ENCODE measurements at regions not wholly inside any gene's neighbourhood (a gene's known extent, or its start where the extent isn't known, plus 50 kb on each side); places are given as distances from the start of the nearest gene placed in this dataset.

DNA sequence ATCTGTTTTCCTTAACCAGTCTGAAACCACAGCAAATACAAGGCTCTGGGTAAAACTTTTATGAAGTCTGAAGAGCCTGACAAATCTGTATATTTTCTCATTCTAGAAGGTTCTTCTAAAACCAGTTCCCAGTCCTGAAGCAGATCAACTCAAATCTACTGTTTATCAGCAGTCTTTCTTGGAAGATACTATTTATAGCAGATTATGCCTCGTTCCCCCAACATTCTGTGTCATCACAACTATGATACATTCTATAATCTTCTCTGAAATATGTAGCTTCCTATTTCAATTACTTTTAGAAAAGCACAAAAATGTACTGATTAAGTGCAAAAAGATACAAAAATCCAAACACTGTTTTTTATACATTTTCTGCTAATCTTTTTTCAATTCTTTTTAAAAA lies 67.5 kb downstream of the NIBAN1 start:
- peaks cover 4% of the 10 kb centered on the region for H3K4me1 Mint-ChIP-seq (ENCODE audit: unreplicated experiment)

DNA sequence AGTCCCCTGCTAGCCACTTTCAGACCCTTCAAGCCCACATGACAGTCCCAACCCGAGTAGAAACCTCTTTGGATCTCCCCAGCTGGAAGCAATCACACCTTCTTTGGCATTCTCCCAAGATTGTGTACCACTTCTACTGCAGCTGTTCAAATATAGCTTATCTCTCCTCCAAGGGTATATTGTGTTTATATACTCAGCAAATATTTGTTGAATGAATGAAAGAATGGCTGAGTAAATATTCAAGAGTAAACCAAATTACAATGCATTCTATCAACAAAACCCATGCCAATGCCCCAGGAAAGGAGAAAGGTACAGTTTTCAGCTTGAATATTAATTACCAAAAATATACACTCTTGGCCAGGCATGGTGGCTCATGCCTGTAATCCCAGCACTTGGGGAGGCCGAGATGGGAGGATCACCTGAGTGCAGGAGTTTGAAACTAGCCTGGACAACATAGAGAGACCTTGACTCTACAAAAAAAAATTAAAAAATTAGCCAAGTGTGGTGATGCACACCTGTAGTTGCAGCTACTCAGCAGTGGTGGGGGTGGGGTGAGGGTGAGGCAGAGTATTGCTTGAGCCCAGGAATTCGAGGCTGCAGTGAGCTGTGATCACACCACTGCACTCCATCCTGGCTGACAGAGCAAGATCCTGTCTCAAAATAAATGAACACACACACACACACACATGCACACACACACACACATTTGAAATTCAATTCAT lies 68.5 kb downstream of the NIBAN1 start:
- Mint-ChIP-seq H3K4me3 (peak overlapping the region; percentile 40), H3K27ac (peak overlapping the region; percentile 69), H3K36me3 (no peaks in the 10 kb centered on the region), H3K9me3 (no peaks in the 10 kb centered on the region), H3K27me3 (peaks cover 17% of the 10 kb centered on the region), H3K4me1 (ENCODE audit: unreplicated experiment) (peaks cover 4% of the 10 kb centered on the region)
- DNase-seq (ENCODE audit: extremely low spot score, unreplicated experiment): no peak
- TF ChIP-seq, protein P1, sequence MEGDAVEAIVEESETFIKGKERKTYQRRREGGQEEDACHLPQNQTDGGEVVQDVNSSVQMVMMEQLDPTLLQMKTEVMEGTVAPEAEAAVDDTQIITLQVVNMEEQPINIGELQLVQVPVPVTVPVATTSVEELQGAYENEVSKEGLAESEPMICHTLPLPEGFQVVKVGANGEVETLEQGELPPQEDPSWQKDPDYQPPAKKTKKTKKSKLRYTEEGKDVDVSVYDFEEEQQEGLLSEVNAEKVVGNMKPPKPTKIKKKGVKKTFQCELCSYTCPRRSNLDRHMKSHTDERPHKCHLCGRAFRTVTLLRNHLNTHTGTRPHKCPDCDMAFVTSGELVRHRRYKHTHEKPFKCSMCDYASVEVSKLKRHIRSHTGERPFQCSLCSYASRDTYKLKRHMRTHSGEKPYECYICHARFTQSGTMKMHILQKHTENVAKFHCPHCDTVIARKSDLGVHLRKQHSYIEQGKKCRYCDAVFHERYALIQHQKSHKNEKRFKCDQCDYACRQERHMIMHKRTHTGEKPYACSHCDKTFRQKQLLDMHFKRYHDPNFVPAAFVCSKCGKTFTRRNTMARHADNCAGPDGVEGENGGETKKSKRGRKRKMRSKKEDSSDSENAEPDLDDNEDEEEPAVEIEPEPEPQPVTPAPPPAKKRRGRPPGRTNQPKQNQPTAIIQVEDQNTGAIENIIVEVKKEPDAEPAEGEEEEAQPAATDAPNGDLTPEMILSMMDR (conservative IDR thresholded peaks at IDR 0.05): no peak

More for the DNA sequence above, 67.5 kb downstream of the NIBAN1 start:
- Mint-ChIP-seq H3K4me3 (no peak overlapping the region), H3K9me3 (no peaks in the 10 kb centered on the region), H3K36me3 (no peaks in the 10 kb centered on the region), H3K27ac (no peak overlapping the region), H3K27me3 (peaks cover 14% of the 10 kb centered on the region)
- TF ChIP-seq, protein P1 (conservative IDR thresholded peaks at IDR 0.05): no peak
- DNase-seq (ENCODE audit: extremely low spot score, unreplicated experiment): no peak

DNA sequence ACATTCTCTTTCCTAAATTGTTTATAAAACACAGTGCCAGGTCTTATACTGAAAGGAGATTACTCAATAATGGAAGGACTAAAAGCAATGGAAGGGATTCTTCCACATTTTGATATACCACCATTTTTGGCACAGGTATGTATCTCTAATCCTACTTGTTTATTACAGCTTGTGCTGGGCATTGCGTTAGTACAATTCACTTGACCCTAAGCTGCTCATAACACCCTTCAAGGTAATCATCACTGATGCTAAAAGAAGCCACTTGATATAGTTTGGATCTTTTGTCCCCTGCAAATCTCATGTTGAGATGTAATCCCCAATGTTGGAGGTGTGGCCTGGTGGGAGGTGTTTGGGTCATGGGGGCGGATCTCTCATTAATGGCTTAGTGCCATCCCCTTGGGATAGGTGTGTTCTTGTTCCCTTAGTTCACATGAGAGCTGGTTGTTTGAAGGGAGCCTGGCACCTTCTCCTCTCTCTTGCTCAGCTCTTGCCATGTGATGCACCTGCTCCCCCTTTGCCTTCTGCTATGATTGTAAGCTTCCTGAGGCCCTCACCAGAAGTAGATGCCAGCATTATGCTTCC lies 71.1 kb downstream of the NIBAN1 start:
- H3K4me3 Mint-ChIP-seq: no peak overlapping the region
- H3K36me3 Mint-ChIP-seq: no peaks in the 10 kb centered on the region
- H3K9me3 Mint-ChIP-seq: no peaks in the 10 kb centered on the region
- peaks cover 4% of the 10 kb centered on the region for H3K4me1 Mint-ChIP-seq (ENCODE audit: unreplicated experiment)
- no peak for DNase-seq (ENCODE audit: extremely low spot score, unreplicated experiment)
- no peak overlapping the region for H3K27ac Mint-ChIP-seq
- TF ChIP-seq, protein P1 (conservative IDR thresholded peaks at IDR 0.05): no peak
- peaks cover 24% of the 10 kb centered on the region for H3K27me3 Mint-ChIP-seq

DNA sequence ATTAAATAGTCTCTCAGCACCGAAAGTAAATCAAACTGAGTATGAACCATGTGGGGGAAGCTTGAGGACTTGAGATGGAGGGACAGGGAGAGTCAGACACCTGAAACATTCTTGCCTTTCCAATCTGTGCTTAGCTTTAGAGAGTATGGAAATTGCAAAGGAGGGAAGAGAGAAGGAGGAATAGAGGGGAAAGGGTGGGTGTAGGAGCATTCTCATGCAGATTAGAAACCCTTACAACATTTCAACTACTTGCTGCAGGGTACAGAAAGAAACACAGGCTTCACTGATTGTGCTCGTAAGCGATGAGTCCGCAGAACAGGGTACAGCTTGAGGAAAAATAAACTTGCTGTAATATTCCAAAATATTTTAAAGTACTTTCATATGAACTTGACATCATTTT lies 73.8 kb downstream of the NIBAN1 start:
- H3K27me3 Mint-ChIP-seq: peaks cover 22% of the 10 kb centered on the region
- TF ChIP-seq, protein P1 (conservative IDR thresholded peaks at IDR 0.05): no peak
- H3K36me3 Mint-ChIP-seq: no peaks in the 10 kb centered on the region
- no peak overlapping the region for H3K4me3 Mint-ChIP-seq
- H3K4me1 Mint-ChIP-seq (ENCODE audit: unreplicated experiment): peaks cover 2% of the 10 kb centered on the region
- DNase-seq (ENCODE audit: extremely low spot score, unreplicated experiment): no peak
- H3K27ac Mint-ChIP-seq: no peak overlapping the region
- H3K9me3 Mint-ChIP-seq: peaks cover 7% of the 10 kb centered on the region

DNA sequence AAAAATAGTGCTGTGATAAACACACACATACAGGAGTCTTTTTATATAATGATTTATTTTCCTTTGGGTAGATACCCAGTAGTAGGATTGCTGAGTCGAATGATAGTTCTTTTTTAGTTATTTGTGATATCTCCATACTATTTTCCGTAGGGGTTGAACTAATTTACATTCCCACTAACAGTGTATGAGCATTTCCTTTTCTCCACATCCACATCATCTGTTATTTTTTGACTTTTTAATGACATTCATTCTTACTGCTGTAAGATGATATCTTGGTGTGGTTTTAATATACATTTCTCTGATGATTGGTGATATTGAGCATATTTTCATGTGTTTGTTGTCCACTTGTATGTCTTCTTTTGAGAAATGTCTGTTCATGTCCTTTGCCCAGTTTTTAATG lies 78.3 kb downstream of the NIBAN1 start:
- TF ChIP-seq, protein P1 (conservative IDR thresholded peaks at IDR 0.05): no peak
- no peak overlapping the region for H3K27ac Mint-ChIP-seq
- H3K36me3 Mint-ChIP-seq: no peaks in the 10 kb centered on the region

More for the DNA sequence above, 78.3 kb downstream of the NIBAN1 start:
- Mint-ChIP-seq H3K9me3 (peaks cover 7% of the 10 kb centered on the region), H3K27me3 (peaks cover 11% of the 10 kb centered on the region), H3K4me3 (no peak overlapping the region), H3K4me1 (ENCODE audit: unreplicated experiment) (peaks cover 5% of the 10 kb centered on the region)
- DNase-seq (ENCODE audit: extremely low spot score, unreplicated experiment): no peak

Measured in type B pancreatic cell (in vitro differentiated cells).